HG03066 (cell line): ENCODE measurements at regions not wholly inside any gene's neighbourhood (a gene's known extent, or its start where the extent isn't known, plus 50 kb on each side); places are given as distances from the start of the nearest gene placed in this dataset.

ENCODE experiments used
- ATAC-seq: cut with Tn5 transposase; IDR thresholded peaks from one replicate; pipeline ENCODE4 v1.9.1; 2021; ENCODE audit warnings: low read depth; ENCODE audit not compliant: unreplicated experiment

- no peak for ATAC-seq
Measured at GRCh38 chr2:9086465-9086864, 83.0 kb upstream of the MBOAT2 start.

DNA sequence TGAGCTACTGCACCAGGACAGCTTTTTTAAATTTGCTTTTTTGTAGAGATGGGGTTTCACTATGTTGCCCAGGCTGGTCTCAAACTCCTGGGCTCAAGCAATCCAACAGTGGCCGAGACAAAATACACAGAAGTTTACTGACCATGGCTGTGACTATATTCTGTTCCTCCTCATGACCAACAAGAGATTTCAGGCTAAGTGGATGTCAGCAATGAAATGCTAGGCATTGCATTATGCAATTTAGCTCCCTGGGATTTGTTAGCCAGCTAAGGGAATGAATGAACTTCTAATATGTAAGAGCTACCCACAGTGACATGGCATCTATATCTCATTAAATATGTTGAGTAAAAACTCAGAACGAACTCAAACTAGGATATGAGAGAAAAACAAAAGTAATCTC is 81.9 kb upstream of the MBOAT2 start:
- no peak for ATAC-seq

- no peak for ATAC-seq
Measured at GRCh38 chr2:9083287-9083686, 79.8 kb upstream of the MBOAT2 start.

- no peak for ATAC-seq
Measured at GRCh38 chr2:9082158-9082557, 78.7 kb upstream of the MBOAT2 start.

DNA sequence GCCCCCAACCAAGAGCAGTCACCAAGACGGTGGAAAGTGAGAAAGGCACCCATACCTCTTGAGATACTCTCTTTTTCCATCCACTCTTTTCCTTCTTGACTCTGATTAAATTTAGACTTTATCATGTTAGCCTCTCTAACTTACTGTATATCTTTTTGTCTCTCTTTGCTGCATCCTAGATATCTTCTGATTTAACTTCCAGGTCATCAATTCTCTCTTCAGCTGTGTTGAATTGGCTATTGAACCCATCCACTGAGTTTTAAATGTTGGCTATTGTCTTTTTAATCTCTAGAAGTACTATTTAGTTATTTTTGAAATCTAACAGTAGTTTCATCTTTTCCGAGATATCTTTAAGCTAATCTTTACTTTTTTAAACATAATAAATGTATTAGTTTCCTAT is 78.3 kb upstream of the MBOAT2 start:
- no peak for ATAC-seq

DNA sequence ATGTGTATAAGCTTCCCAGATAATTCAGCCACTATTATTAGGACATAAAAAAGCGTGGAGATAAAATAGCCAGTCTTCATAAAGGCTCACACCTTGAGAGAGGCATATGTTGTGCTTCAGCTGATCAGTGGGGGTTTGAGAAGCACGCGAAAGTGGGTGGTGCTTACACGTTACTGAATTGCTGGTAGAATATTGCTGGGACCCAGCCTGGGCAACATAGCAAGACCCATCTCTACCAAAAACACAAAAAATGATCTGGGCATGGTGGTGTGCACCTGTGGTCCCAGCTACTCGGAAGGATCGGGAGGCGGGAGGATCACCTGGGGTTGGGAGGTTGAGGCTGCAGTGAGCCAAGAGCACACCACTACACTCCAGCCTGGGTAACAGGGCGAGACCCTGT is 74.9 kb upstream of the MBOAT2 start:
- no peak for ATAC-seq

DNA sequence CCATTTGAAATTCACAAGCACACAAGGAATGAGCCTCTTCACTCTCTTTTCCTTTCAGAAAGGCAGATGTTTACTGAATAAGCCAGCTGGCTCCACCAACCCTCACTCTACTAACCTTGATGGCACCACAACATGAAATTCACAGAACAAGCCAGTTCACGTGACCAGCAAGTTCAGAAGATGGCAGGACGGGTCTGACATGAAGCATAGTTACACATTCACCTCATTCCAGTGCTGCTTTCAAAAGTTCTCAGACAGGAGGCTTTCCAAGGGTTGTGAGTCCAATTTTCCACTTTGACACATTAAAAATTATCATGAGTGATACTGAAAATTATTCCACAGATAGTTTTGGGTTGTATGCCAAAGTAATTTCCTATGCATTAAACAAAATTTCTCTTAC is 74.2 kb upstream of the MBOAT2 start:
- no peak for ATAC-seq

GRCh38 chr2:9076755-9077154 is 73.3 kb upstream of the MBOAT2 start:
- ATAC-seq = no peak

DNA sequence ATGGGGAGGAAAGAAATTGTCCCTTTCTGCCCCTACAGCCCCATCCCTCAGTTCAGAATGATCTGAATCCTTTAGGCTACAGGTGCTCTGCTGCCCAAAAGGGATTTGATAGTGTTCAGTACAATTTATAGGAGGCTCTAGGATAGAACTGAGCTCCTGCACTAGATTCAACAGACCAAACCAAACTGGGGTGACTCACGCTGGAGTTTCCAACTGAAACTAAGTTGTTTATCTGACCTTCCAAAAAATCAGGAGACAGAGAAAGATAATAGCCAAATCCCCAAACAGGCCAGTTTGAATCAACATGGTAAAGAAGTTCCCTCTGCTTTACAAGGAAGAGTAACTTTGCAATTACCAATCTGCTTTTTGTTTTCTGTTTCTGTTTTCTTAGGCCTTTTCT is 72.7 kb upstream of the MBOAT2 start:
- no peak for ATAC-seq

- ATAC-seq = no peak
Measured at GRCh38 chr2:9074930-9075329, 71.4 kb upstream of the MBOAT2 start.

- no peak for ATAC-seq
Measured at GRCh38 chr2:9071584-9072124, 68.2 kb upstream of the MBOAT2 start.

- no peak for ATAC-seq
Measured at GRCh38 chr2:9071032-9071431, 67.5 kb upstream of the MBOAT2 start.

DNA sequence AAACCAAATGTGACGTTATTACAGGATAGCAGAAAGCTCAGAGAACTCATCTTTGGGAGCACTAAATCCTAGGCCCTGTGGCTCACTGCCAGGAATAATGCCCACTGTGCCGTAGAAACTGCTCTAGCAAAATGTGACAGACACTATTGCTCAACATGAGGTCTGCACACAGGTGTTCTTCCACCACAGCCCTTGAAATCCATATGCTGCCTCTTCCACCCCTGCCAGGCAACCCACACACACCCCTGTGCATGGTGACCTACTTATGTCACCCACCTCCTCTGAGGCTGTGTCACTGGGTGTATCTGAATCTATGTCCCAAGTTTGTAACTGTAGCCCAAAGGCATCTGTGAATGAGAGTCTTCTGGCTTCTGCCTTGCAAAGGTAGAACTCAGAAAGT is 66.1 kb upstream of the MBOAT2 start:
- ATAC-seq = no peak

- no peak for ATAC-seq
Measured at GRCh38 chr2:9065901-9066300, 62.4 kb upstream of the MBOAT2 start.

GRCh38 chr2:9063023-9063606 is 59.6 kb upstream of the MBOAT2 start:
- no peak for ATAC-seq

DNA sequence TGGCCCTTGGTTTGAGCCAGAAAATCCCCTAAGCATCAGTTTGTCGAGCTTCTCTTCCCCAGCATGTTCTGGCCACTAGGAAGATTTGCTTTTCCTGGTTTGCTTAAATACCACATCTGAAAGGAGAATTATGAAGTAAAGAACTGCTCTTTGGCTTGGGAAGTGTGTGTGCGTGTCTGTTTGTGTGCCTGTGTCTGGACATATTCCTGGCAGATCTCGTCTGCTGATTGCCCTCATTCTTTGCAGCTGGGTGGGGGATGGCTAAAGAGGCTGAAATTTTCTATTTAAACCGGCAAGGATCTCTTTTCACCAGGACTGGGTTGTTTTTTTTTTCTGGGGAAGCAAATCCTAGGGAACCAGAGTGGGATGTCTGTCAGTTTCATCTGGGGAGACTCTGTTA is 57.3 kb upstream of the MBOAT2 start:
- ATAC-seq = no peak

DNA sequence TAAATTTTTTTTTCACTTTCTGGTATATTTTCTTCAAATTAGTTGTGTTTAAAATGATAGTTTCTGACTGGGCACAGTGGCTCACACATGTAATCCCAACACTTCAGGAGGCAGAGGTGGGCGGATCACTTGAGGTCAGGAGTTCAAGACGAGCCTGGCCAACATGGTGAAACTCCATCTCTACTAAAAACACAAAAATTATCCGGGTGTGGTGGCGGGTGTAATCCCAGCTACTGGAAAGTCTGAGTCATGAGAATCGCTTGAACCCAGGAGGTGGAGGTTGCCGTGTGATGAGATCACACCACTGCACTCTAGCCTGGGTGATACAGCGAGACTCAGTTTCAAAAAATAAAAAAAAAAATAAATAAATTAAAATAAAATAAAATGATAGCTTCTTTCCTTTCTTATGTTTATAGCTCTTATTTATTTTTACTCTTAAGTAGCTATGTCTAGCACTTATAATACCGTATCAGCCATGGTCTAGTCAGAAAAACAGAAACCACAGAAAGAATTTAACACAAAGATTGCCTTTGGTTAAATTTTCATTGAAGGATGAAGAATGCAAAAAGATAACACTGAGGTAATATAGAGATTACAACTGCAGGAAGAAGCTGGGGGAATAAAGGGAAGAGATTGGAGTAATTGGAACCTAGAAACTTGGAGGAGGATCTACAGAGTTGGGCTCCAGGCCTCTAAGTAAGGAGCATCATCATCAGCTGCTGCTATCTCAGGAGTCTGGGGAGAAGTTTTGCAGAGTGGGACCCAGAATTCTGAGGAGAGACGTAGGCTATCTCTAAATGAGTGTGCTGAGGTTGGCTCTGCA is 54.7 kb upstream of the MBOAT2 start:
- ATAC-seq = no peak

- ATAC-seq = no peak
Measured at GRCh38 chr2:9055471-9055870, 52.0 kb upstream of the MBOAT2 start.

- no peak for ATAC-seq
Measured at GRCh38 chr2:9053534-9053931, 50.0 kb upstream of the MBOAT2 start.
